Endothelial cell of umbilical vein (primary cell): ENCODE measurements at regions not wholly inside any gene's neighbourhood (a gene's known extent, or its start where the extent isn't known, plus 50 kb on each side); places are given as distances from the start of the nearest gene placed in this dataset.

ENCODE experiments used
- BruUV-seq: library from RNA; stranded (reverse); fragments of 400-500 nt; replicated peaks from 2 replicates; lab custom pipeline; 2021; lab: Mats Ljungman, UMichigan
- CTCF ChIA-PET: fragments of 300-600, 350-600 bp; sonication (Branson Sonifier 250); formaldehyde crosslinking; loops from one replicate; lab custom pipeline; 2021; ENCODE audit warnings: antibody characterized with exemption, inconsistent platforms; lab: Charles Lee
- POLR2A ChIA-PET: fragments of 300-600, 350-600 bp; sonication (Branson Sonifier 250); formaldehyde crosslinking; loops from one replicate; lab custom pipeline; 2021; ENCODE audit warnings: antibody characterized with exemption, inconsistent platforms; lab: Charles Lee
- DNase-seq: peaks from one replicate; pipeline ENCODE4 v3.0.0-alpha.2; 2011; ENCODE audit warnings: low read depth, low spot score
- FAIRE-seq: peaks from 2 replicates; lab custom pipeline; 2011; peaks lifted over from hg19 to GRCh38; lab: Jason Lieb, UNC
- H2AFZ ChIP-seq: 2 replicates; pipeline ENCODE4 v1.6.0; 2012; ENCODE audit warnings: low read depth, low read length, control low read depth, inconsistent platforms
- H3K27ac ChIP-seq: 2 replicates; pipeline ENCODE4 v1.5.1; 2011; ENCODE audit warnings: low read depth, mild to moderate bottlenecking, control low read depth, low read length, moderate library complexity; ENCODE audit not compliant: insufficient read depth
- H3K27me3 ChIP-seq, 2 experiments: 2 replicates each; pipeline versions ENCODE4 v1.6.0 to v1.6.1; 2011; ENCODE audit warnings: low read length in 2 of 2, mixed read lengths in 1 of 2; ENCODE audit not compliant: control insufficient read depth in 2 of 2, insufficient read depth in 2 of 2
- H3K36me3 ChIP-seq, 2 experiments: 2 replicates in 1 of 2; 3 replicates in 1 of 2; pipeline ENCODE4 v1.5.1; 2011; ENCODE audit warnings: low read length in 2 of 2, mild to moderate bottlenecking in 1 of 2, moderate library complexity in 1 of 2; ENCODE audit not compliant: control insufficient read depth in 2 of 2, insufficient read depth in 2 of 2; ENCODE audit errors: extremely low read depth in 1 of 2
- H3K4me1 ChIP-seq: 3 replicates; pipeline ENCODE4 v1.5.1; 2011; ENCODE audit warnings: mild to moderate bottlenecking, low read length; ENCODE audit not compliant: control insufficient read depth, insufficient read depth; ENCODE audit errors: extremely low read depth
- H3K4me2 ChIP-seq: 2 replicates; pipeline ENCODE4 v1.6.1; 2011; ENCODE audit warnings: low read length, control low read depth, mixed read lengths; ENCODE audit not compliant: insufficient read depth
- H3K4me3 ChIP-seq, 3 experiments: fragments of 200-600 bp in 1 of 3; sonication (generic), shearing (Covaris generic) in 1 of 3; replicated peaks in 1 of 3; 2 replicates each; pipeline ENCODE4 v1.5.1; 2011 to 2016; ENCODE audit warnings: control low read depth in 3 of 3, low read length in 3 of 3, mild to moderate bottlenecking in 2 of 3, inconsistent platforms in 1 of 3, low read depth in 1 of 3, moderate library complexity in 1 of 3; ENCODE audit not compliant: insufficient read depth in 1 of 3
- H3K79me2 ChIP-seq: 2 replicates; pipeline ENCODE4 v1.6.0; 2012; ENCODE audit warnings: low read length, inconsistent platforms; ENCODE audit not compliant: control insufficient read depth, insufficient read depth
- H3K9ac ChIP-seq: replicated peaks from 2 replicates; pipeline ENCODE3; 2011; ENCODE audit warnings: low read length, control low read depth; ENCODE audit not compliant: insufficient read depth; ENCODE audit errors: extremely low read depth
- H3K9me1 ChIP-seq: replicated peaks from 3 replicates; pipeline ENCODE4 v1.6.0; 2011; ENCODE audit warnings: mild to moderate bottlenecking, low read length; ENCODE audit not compliant: control insufficient read depth, insufficient read depth; ENCODE audit errors: extremely low read depth
- H3K9me3 ChIP-seq: replicated peaks from 2 replicates; pipeline ENCODE4 v1.5.1; 2012; ENCODE audit warnings: low read length, inconsistent platforms; ENCODE audit not compliant: control insufficient read depth, insufficient read depth
- H4K20me1 ChIP-seq: replicated peaks from 2 replicates; pipeline ENCODE3; 2011; ENCODE audit warnings: mild to moderate bottlenecking, low read length; ENCODE audit not compliant: control insufficient read depth, insufficient read depth; ENCODE audit errors: extremely low read depth
- EZH2 ChIP-seq: IDR thresholded peaks from 2 replicates; pipeline ENCODE4 v1.6.1; 2012; ENCODE audit warnings: borderline replicate concordance, low read depth, mild to moderate bottlenecking, moderate library complexity, low read length, inconsistent platforms; ENCODE audit not compliant: severe bottlenecking
- FOS ChIP-seq: IDR thresholded peaks from 2 replicates; pipeline ENCODE4 v1.6.1; 2011; ENCODE audit warnings: mild to moderate bottlenecking, low read length, moderate library complexity, borderline replicate concordance; ENCODE audit not compliant: insufficient read depth
- GATA2 ChIP-seq: IDR thresholded peaks from 2 replicates; pipeline ENCODE4 v1.7.0; 2011; ENCODE audit warnings: low read depth, mild to moderate bottlenecking, moderate library complexity, mixed read lengths, low read length; ENCODE audit not compliant: insufficient read length, insufficient read depth
- JUN ChIP-seq: IDR thresholded peaks from 2 replicates; pipeline ENCODE4 v1.6.1; 2011; ENCODE audit warnings: borderline replicate concordance, low read depth; ENCODE audit not compliant: insufficient read length, insufficient read depth
- MAX ChIP-seq: IDR thresholded peaks from 2 replicates; pipeline ENCODE4 v1.6.1; 2011; ENCODE audit not compliant: insufficient read depth, insufficient read length
- MYC ChIP-seq: IDR thresholded peaks from one replicate; pipeline ENCODE4 v1.6.1; 2011; ENCODE audit warnings: mild to moderate bottlenecking, low read depth, low read length
- POLR2A ChIP-seq: IDR thresholded peaks from 2 replicates; pipeline ENCODE4 v1.6.1; 2012; ENCODE audit warnings: low read depth, mild to moderate bottlenecking, control low read depth, low read length
- POLR2AphosphoS5 ChIP-seq: IDR thresholded peaks from 2 replicates; pipeline ENCODE4 v1.6.1; 2012; ENCODE audit warnings: low read depth, mild to moderate bottlenecking, control low read depth, low read length, moderate library complexity; ENCODE audit not compliant: insufficient read depth
- dilution Hi-C: fragments of 300-500 bp; cut with MboI; formaldehyde crosslinking; loops from one replicate; pipeline ENCODE4 v1.15.0; 2019; ENCODE audit warnings: low sequenced_read_pairs; ENCODE audit not compliant: extremely low pct_ligation_motif_present
- intact Hi-C: fragments of 100-400 bp; cut with micrococcal nuclease; formaldehyde crosslinking; loops from one replicate; pipeline ENCODE4 v1.10.0; 2022
- TF ChIP-seq, protein P1 (sequence below), 2 donors: IDR thresholded peaks; 1 replicate in 1 of 2; 2 replicates in 1 of 2; pipeline ENCODE4 v1.5.1; 2011; ENCODE audit warnings: low read length in 2 of 2, mild to moderate bottlenecking in 2 of 2, moderate library complexity in 2 of 2, control low read depth in 1 of 2, inconsistent platforms in 1 of 2, low read depth in 1 of 2; ENCODE audit not compliant: insufficient read depth in 1 of 2; ENCODE audit errors: extremely low read depth in 1 of 2

DNA sequence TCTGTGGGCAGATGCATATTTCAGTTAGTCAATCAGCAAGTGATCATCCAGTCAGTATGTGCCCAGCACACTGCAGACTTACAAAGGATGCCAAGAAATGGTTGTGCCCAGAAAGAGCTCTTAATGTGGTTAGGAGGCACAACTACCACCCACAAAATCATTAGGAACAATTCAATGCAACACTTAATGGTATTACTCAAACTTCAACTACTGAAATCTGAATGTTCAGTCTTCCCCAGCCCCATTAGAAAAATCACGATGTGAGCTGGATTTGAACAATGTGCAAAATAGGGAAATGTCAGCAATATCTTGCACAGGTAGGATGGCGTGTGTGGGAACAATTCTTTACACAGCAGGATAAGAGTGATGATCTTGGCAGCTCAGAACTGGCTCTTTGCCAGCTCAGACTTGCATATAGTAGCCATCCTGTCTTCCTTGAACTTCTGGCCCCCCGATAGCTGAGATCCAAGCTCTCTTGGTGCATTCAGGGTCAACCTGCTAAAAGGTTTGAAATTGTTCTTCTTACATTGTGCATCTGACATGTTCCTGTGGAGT, 556.7 kb upstream of the HTR1E start:
- Histone ChIP-seq H2AFZ (no peak overlapping the region), H3K4me2 (no peak overlapping the region), H3K36me3 (no peaks in the 10 kb centered on the region), H3K27me3 (no peaks in the 10 kb centered on the region), H3K79me2 (no peaks in the 10 kb centered on the region), H3K4me1 (no peaks in the 10 kb centered on the region), H3K27ac (no peak overlapping the region), H3K9me1 (no peaks in the 10 kb centered on the region), H4K20me1 (no peaks in the 10 kb centered on the region), H3K9ac (no peak overlapping the region), H3K9me3 (peaks cover 1% of the 10 kb centered on the region), H3K4me3 (no peak overlapping the region)
- BruUV-seq = no TSS peak
- no peak for TF ChIP-seq GATA2
- TF ChIP-seq EZH2 = no peak
- no peak for TF ChIP-seq POLR2A
- TF ChIP-seq JUN = no peak
- TF ChIP-seq POLR2AphosphoS5 = no peak
- TF ChIP-seq MYC = no peak
- no peak for TF ChIP-seq MAX
- TF ChIP-seq, protein P1, sequence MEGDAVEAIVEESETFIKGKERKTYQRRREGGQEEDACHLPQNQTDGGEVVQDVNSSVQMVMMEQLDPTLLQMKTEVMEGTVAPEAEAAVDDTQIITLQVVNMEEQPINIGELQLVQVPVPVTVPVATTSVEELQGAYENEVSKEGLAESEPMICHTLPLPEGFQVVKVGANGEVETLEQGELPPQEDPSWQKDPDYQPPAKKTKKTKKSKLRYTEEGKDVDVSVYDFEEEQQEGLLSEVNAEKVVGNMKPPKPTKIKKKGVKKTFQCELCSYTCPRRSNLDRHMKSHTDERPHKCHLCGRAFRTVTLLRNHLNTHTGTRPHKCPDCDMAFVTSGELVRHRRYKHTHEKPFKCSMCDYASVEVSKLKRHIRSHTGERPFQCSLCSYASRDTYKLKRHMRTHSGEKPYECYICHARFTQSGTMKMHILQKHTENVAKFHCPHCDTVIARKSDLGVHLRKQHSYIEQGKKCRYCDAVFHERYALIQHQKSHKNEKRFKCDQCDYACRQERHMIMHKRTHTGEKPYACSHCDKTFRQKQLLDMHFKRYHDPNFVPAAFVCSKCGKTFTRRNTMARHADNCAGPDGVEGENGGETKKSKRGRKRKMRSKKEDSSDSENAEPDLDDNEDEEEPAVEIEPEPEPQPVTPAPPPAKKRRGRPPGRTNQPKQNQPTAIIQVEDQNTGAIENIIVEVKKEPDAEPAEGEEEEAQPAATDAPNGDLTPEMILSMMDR (IDR thresholded peaks at IDR 0.05; ENCODE audit: extremely low read depth in 1 of 2, insufficient read depth in 1 of 2, low read depth in 1 of 2, low read length in 2 of 2) = no peak
- no peak for TF ChIP-seq FOS
- intact Hi-C loops = no loop called here
- FAIRE-seq (no peak), DNase-seq (no peak)
- POLR2A ChIA-PET = no interaction called here
- CTCF ChIA-PET = no interaction called here
- dilution Hi-C loops = no loop called here
